HS-27A (cell line): ENCODE measurements at regions not wholly inside any gene's neighbourhood (a gene's known extent, or its start where the extent isn't known, plus 50 kb on each side); places are given as distances from the start of the nearest gene placed in this dataset.

Experiments
- DNase-seq: peaks from one replicate; pipeline ENCODE4 v3.0.0-alpha.2; 2012; ENCODE audit warnings: low read depth, missing footprints

DNA sequence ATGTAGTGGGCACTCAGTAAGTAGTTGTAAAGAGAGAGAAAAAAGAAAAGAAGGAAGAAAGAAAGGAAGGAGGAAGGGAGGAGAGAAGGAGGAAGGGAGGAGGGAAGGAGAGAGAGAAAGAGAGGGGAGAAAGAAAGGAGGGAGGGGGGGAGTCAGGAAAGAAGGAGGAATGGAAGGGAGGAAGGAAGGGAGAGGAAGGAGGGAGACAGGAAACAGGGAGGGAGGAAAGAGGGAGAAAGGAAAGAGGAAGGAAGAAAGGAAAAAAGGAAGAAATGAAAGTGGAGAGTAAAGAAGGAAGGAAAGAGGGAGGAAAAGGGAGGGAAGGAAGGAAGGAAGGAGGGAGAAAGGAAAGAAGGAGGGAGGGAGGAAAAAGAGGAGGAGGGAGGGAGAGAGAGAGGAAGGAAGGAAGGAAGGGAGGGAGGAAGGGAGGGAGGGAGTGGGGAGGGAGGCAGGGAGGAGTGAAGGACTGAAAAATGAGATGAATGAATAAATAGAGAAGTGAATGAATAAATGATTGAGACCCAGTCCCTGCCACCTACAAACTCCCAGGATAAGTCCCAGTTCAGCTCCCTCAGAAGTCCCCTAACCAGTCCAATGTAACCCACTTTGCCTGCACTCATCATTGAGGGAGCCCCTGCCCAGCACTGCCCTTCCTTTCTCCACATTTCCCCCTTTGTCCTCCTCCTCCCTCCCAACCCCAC is 739.0 kb upstream of the TBX3 start:
- no peak for DNase-seq

DNA sequence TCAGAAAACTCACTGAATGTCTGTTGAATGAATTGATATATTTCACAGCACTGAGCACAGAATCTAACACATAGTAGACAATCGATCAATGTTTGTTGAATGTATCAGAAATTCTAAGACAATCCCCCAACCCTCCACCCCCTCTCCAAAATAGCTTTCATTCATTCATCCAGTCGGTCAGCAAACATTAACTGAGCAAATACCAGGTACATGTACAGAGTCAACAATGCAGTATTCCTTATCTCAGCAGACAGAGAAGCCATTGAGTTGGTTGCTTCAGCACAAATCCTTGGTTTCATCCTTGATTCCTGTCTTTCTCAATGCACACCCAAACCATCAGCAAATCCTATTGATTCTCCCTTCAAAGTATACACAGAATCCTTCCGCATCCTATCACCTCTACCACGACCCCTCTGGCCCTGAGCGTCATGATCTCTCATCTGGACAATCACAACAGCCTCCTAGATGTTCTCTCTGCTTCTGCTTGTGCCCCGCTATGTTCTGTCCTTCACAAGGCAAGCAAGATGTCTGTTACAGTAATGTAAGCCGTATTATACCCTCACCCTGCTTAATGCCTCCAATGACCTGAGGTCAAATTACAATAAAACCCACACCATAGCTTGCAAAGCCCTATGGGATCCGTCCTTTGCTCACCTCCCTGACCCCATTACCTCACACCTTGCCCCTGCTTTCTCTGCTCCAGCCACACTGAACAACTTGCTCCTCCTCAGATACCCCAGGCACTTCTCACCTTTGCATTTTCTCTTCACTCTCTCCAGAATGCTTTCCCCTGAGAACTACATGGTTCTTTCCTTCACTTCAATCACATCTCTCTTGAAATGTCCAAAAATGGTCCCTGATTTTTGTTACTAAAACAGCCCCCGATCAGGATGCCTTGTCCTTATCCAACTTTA is 738.1 kb upstream of the TBX3 start:
- no peak for DNase-seq

DNA sequence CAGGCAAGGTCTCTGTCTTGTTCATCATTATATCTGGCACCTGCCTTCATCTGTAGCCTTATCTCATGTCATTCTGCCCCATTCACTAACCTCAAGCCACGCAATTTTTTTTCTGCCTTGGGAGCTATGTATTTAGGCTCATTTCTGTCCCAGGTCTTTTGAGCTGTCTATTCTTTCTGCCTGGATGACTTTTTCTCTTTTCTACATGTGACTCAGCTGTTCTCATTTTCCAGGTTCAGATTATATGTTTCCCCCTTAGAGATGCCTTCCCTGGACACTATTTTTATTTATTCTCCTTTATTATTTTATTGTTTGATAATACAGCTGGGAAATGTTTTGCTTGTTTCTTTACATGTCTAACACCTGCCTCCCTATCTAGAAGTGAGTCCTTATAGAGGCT is 737.4 kb upstream of the TBX3 start:
- DNase-seq, result no peak

DNA sequence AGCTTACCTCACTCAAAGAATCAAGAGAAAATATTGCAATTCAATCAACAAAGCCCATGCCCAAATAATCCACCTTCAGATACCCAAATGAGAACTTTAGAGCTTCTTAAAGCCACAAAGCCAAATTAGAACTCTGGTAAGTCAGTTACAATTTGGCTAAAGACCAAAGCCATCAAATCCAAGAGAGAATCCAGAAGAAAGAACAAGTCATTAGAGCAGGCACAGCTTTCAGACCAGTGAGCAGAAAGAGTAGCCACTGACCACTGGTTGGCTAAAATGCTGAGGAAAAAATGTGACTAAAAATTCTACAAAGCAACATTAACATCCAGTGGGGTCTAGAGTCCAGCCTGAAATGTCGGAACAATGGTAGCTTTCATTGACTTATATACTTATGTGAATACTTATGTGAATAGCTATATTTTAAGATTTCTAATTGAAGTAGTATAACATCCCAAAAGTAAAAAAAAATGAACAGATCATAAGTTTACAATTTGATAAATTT is 735.2 kb upstream of the TBX3 start:
- no peak for DNase-seq

DNA sequence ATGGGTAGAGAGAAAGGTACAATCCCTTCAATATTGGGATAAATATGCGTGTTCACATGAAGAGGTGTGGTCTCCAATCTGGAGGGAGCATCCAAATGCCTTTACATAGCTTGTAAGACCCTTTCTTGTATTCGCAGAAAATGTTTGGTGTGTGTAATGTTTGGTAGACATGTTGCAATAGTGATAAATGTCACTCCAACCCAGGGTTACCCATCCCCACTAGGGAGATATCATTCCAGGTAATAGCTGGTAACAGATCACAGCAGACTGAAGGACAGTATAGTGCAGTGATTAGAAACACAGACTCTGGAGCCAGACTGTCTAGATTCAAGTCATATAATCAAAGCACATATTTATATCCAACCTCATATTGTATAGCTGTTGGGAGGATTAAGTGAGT is 733.6 kb upstream of the TBX3 start:
- DNase-seq, result no peak

DNA sequence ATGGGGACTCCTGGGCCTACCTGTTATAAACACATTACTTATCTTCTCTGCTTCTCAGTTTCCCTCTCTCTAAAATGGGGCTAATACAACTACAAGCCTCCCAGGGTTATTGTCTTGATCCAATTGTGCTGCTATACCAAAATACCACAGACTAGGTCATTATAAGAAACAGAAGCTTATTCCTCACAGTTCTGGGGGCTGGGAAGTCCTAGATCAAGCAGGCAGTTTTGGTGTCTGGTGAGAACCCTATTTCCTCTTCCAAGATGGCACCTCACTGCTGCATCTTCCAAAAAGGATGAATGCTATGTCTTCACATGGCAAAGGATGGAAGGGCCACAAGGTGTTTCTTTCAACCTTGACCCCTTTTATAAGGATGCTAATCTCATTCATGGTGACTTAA is 732.9 kb upstream of the TBX3 start:
- DNase-seq, result no peak

DNA sequence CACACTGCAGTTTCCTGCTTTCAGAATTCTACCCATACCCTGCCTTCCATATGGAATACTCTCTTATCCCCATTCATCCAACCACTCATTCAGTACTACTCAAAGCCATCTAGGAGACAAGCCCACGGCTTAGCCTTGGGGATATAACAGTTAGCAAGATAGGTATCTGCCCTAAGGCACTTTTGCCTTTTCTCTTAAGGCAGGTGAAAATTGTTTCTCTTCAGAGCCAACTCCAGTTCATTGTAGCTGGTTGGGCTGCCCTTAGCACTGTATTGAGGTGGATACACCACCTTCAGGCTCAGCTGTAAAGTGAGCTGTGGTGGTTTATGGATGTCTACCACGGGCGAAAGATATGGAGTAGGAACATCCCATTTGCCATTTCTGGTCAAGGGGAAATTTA is 729.7 kb upstream of the TBX3 start:
- DNase-seq, result no peak

DNA sequence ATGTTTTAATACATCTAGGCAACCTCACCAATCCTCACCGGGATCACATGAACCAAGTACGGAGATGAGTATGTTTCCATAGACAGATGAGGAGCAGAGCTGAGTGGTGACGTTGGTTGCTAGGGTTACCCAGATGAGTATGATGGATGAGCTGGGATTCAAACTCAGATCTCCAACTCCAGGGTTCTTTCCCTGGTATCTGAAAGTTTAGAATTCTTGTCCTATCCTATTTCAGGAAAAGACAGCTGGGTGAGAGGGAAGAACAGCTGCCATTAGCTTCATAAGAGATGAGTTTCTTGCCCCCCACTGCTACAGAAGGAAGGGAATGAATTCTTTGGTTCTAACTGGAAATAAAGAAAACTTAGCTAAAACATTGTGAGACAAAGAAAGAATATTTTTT is 728.9 kb upstream of the TBX3 start:
- DNase-seq, result no peak

DNA sequence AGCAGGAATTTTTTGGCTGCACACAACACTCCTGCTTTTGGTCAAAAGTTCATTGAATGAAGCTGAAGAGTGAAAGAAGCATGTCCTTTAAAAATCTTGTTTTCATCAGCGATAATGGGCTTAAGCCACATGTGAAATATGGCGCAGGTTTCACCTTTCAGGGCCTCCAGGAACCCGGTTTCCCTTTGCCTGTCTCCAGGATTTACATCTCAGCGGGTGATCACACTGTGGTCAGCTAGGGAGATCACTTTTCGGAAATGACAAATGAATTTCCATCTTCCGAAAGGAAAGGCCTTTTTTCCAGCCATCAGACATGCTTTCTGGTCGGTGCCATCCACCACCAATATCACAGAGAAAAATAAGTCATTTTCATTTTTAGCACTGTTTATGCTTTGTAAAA is 727.1 kb upstream of the TBX3 start:
- no peak for DNase-seq

DNA sequence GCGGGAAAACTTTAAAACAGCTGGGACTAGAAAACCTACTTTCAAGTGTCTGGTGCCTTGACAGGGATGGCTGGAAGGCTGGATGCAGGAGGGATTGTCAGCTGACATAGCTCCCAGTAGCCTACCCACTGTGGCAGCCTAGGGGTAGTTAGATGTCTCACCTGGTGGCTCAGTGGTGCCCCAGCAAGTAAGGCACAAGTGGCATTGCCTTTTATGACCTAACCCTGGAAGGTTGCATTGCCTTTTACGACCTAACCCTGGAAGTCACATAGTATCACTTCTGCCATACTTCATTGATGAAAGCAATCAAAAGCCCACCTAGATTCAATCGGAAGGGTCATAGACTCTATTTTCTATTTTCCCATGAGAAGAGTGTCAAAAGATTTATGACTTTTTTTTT is 724.7 kb upstream of the TBX3 start:
- DNase-seq, result no peak

DNA sequence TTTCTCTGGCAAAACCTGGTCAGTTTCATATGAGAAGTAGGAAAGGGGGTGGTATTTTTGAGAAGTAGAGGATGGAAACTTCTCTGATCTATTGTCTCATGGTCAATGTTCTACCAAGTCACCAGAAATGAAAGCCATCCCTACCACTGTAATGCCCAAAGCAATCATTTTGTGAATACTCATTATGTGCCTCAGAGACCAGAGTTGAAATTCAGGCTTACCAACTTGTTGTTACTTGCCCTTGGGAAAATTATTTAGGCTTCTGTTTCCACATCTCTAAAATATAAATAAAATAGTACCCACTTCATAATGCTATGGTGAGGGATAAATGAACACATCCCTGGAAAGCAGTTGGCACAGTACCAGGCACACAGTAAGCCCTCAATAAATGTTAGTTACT is 723.7 kb upstream of the TBX3 start:
- no peak for DNase-seq

DNA sequence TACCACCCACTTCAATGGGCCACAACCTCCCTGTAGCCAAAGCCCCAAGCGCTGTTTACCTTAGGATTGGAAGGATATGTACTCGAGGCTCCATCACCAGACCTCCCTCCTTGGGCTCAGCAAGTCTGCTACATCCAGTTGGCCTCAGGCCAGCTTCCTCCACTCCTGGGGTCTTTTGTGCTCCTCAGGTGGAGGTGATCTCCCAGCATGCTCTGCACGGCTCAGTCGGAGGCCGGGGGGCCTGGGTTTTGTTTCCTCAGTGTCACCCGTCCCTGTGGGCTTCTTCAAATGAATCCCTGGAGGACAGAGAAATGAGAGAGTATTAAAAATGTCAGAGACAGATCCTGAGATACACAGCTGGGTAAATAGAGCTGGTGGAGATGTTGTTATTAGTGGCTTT is 723.1 kb upstream of the TBX3 start:
- DNase-seq, result no peak

DNA sequence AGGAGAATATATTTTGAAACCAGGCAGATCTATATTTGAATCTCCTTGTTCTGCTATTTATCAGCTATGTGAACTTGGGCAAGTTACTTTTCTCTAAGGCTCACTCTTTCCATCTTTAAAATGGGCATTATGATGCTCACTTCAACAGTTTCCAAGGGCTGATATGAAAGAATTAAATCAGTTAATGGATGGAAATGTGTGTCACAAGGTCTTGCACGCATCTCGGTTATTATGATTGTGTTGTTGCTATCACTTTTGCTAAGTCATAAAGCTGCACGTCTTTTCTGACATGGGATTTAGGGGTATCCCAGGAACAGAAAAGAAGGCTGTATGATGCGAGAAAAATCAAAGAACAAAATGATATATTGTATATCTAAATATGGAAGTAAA is 721.5 kb upstream of the TBX3 start:
- no peak for DNase-seq

DNA sequence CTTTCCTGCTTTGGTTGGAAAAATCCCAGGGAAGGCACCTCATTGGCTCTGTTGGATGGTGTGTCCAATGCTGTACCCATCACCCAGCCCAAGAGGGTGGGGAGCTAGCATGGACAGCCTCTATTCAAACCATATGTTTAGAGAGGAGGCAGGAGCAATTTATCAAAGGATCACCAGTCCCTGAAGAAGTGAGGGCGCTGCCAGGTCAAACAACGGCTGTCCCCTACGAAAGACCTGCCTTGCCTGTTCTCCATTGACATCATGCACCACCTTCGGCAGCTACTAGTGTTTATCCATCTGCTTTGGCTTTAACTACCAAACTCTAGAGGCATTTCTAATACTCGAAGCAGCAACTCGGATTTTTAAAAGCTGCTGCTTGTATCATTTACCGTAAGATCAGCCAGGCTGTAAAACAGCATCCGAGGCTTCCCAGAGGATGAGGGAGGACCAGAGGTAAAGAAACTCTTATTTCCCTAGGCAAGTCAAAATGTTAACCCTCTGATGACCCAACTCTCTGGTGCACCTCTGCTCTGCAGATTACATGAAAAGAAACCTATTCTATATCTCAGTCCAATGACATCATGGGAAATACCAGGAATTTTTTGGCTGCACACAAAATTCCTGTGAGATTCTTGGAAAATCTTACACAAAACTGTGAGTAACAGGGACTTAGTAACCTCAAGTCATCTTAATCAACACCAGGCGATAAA is 720.9 kb upstream of the TBX3 start:
- DNase-seq, result no peak

DNA sequence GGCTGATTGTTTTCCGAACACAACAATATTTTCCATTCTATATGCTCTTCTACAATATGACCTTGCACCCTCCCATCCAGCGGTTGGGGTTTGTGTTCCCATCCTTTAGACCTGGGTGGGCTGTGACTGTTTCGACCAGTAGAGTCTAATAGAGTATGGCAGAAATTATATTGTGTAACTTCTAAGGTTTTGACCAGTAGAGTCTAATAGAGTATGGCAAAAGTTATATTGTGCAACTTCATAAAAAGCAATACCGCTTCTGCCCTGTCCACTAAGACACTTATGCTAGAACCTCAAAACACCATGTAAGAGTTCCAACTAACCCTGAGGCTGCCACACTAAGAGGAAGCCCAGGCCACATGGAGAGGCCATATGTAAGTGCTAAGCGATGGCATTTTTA is 719.7 kb upstream of the TBX3 start:
- DNase-seq, result no peak

DNA sequence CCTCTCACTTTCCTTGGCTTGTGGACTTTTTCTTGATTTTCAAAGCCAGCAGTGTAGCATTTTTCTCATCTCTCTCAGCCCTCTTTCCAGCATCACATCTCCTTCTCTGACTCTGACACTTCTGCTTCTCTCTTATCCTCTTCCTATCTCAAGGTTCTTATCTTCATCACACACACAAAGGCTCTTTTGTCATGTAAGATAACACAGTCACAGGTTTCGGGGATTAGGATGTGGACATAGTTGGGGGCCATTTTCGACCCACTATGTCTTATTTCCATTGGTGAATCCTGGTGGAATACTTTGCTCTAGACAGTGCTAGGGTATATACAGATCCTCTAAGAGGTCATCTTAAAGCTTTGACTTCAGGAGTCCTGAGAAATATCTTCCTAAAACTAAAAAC is 719.3 kb upstream of the TBX3 start:
- DNase-seq, result no peak

DNA sequence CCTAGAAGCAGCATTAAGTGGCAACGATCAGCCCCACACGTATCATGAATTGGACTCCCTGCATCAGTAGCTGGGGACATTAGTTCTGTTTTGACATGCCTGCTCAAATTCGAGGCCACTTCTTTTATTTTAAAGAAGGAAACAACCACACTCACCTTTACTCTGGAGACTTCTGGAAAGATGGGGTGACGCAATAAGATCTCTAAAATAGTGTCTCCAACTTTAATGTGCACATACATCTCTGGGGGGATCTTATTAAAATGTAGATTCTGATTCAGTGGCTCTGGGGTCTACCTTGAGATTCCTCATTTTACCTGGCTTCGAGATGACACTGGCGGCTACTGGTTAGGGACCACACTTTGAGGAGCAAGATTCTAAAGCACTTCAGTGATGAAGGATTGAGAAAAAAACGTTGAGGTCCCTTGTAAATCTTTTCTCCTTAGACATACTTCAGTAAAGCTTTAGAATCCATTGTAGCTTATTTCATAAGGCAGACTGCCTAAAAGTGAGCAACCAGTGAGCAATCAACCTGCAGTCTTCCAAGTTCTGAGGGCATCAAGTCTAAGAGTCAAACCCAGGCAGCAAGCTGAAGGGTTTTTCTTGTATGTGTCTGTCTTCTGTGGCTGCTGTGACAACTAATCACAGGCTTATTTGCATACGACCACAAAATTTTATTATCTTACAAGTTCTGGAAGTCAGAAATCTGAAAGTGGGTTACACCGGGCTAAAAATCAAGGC is 718.6 kb upstream of the TBX3 start:
- no peak for DNase-seq

DNA sequence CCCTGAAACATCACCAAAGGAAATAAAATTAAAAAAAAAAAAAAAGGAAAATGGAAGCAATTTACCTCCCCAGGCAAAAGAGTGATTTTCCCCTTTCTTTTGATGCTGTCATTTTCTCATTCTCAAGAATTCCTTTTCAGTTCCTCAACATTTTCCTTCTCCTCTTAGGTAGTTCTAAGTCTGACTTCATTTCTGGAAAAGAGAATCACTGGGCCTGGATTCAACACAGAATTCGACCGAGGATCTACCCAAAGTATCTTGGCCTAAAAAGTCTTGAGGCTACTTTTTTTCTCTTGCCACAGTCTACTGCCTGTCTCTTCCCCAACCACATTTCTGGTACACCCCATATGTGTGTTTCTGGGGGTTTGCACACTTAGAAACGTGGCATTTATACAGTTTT is 717.8 kb upstream of the TBX3 start:
- no peak for DNase-seq

DNA sequence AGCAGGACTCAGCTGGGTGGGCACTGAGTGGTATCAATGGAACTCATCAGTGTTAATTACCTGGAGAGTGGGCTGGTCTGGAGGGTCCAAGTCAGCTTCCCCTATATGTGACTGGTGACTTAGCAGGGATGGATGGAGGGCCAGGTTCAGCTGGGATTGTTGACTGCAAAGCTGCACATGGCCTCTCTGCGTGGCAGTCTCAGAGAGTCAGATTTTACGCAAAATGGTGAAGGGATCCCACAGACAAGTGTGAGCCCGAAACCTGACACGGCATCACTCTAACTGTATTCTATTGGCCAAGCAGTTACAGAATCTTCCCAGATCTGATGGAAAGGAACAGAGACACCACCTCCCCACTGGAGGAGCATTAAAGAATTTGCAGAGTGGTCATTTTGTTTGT is 716.0 kb upstream of the TBX3 start:
- no peak for DNase-seq

DNA sequence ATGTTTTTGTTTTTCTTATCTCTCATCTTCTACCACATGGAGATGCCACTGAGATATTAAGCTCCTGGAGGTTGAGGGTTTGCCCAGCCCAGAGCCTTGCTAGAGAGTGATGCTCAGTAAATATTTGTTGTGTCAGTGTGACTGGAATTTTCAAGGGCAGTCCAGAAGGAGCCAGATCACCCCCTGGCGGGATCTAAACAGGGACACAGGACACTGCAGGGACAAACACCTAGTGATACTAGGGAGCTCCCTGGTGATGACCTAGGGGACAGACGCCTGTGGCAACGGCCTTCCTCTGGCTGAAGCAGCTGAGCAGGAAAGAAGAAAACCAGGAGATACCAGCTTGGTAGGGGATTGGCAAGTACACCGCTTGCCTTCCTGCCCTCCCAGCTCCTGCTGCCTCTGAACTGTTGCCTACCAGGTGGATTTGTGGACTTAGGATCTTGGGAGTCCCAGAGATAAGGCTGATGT is 714.4 kb upstream of the TBX3 start:
- DNase-seq, result no peak

DNA sequence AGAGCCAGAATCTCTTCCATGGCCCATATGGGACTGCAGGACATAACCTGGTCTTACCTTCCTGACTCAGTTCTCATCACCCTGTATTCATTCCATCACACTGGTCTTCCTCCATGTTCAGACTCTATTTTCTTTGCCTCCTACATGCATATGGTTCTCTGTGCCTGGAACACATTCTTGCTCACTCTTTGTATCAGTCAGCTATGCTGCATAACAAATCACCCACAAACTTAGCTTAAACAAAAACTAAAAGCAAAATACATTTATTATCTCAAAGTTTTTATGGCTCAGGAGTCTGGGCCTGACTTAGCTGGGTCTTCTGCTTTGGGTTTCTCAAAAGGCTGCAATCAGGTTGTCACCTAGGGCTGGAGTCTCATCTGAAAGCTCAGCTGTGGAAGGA is 712.6 kb upstream of the TBX3 start:
- no peak for DNase-seq
